ENCODE measurements at regions not wholly inside any gene's neighbourhood (a gene's known extent, or its start where the extent isn't known, plus 50 kb on each side); places are given as distances from the start of the nearest gene placed in this dataset.

- H3K23ac ChIP-seq (ENCODE audit: low read length), result no peak overlapping the region
- no peak overlapping the region for H2AK5ac ChIP-seq (ENCODE audit: low read length)
- H3K4me2 ChIP-seq (ENCODE audit: low read length), result no peak overlapping the region
- no peak overlapping the region for H3K14ac ChIP-seq (ENCODE audit: low read length)
- H3K4me3 ChIP-seq (ENCODE audit: low read depth, low read length), result no peak overlapping the region
- no peaks in the 10 kb centered on the region for H3K4me1 ChIP-seq (ENCODE audit: control insufficient read depth in 1 of 2, insufficient read depth in 2 of 2, low read length in 2 of 2)
- no peak overlapping the region for H3K4ac ChIP-seq (ENCODE audit: low read depth, low read length)
- H2BK5ac ChIP-seq (ENCODE audit: low read depth, low read length, poor library complexity), result no peak overlapping the region
- no peaks in the 10 kb centered on the region for H3K27me3 ChIP-seq (ENCODE audit: insufficient read depth, low read length)
- H3K79me1 ChIP-seq (ENCODE audit: low read length), result no peaks in the 10 kb centered on the region
- no peak overlapping the region for H2AFZ ChIP-seq (ENCODE audit: insufficient read depth, low read length, poor library complexity)
- H3K79me2 ChIP-seq (ENCODE audit: control insufficient read depth, insufficient read depth, low read length, poor library complexity), result no peaks in the 10 kb centered on the region
- H3K18ac ChIP-seq (ENCODE audit: low read length), result no peak overlapping the region
- WGBS (ENCODE audit: extremely low coverage, insufficient coverage, insufficient read length), result no CpG with 5 or more reads among the region's 6 CpGs
- no peak overlapping the region for H3K9ac ChIP-seq (ENCODE audit: low read length)
- no peak overlapping the region for H2BK120ac ChIP-seq (ENCODE audit: insufficient read depth, low read length, poor library complexity)
- no peaks in the 10 kb centered on the region for H3K9me3 ChIP-seq (ENCODE audit: insufficient read depth, low read depth, low read length)
- no peak overlapping the region for H4K12ac ChIP-seq (ENCODE audit: low read depth, low read length)
- no peak overlapping the region for H3K27ac ChIP-seq (ENCODE audit: low read depth, low read length)
- no peak overlapping the region for H4K91ac ChIP-seq (ENCODE audit: low read depth, low read length)
- H2BK12ac ChIP-seq (ENCODE audit: low read length), result no peak overlapping the region
- no peak for DNase-seq
- no peak overlapping the region for H4K8ac ChIP-seq (ENCODE audit: low read depth, low read length)
- no peaks in the 10 kb centered on the region for H3K36me3 ChIP-seq (ENCODE audit: control insufficient read depth in 1 of 2, insufficient read depth in 2 of 2, low read length in 2 of 2)
Observed at GRCh38 chrX:94600077-94600476, 926.1 kb downstream of the FAM133A start.

- H3K18ac ChIP-seq (ENCODE audit: low read length), result no peak overlapping the region
- H4K8ac ChIP-seq (ENCODE audit: low read depth, low read length), result no peak overlapping the region
- H3K14ac ChIP-seq (ENCODE audit: low read length), result no peak overlapping the region
- H3K4me1 ChIP-seq (ENCODE audit: control insufficient read depth in 1 of 2, insufficient read depth in 2 of 2, low read length in 2 of 2), result no peaks in the 10 kb centered on the region
- no peak overlapping the region for H2BK5ac ChIP-seq (ENCODE audit: low read depth, low read length, poor library complexity)
- no peak overlapping the region for H2BK120ac ChIP-seq (ENCODE audit: insufficient read depth, low read length, poor library complexity)
- H3K36me3 ChIP-seq (ENCODE audit: control insufficient read depth in 1 of 2, insufficient read depth in 2 of 2, low read length in 2 of 2), result no peaks in the 10 kb centered on the region
- no peak overlapping the region for H4K91ac ChIP-seq (ENCODE audit: low read depth, low read length)
- no peak overlapping the region for H3K27ac ChIP-seq (ENCODE audit: low read depth, low read length)
- no CpG with 5 or more reads among the region's 2 CpGs for WGBS (ENCODE audit: extremely low coverage, insufficient coverage, insufficient read length)
- H3K27me3 ChIP-seq (ENCODE audit: insufficient read depth, low read length), result no peaks in the 10 kb centered on the region
- H2BK12ac ChIP-seq (ENCODE audit: low read length), result no peak overlapping the region
- H3K9me3 ChIP-seq (ENCODE audit: insufficient read depth, low read depth, low read length), result no peaks in the 10 kb centered on the region
- no peak overlapping the region for H3K4me3 ChIP-seq (ENCODE audit: low read depth, low read length)
- no peak overlapping the region for H3K23ac ChIP-seq (ENCODE audit: low read length)
- no peak overlapping the region for H3K4me2 ChIP-seq (ENCODE audit: low read length)
- no peak overlapping the region for H2AFZ ChIP-seq (ENCODE audit: insufficient read depth, low read length, poor library complexity)
- no peak overlapping the region for H3K4ac ChIP-seq (ENCODE audit: low read depth, low read length)
- H2AK5ac ChIP-seq (ENCODE audit: low read length), result no peak overlapping the region
- peaks cover 1% of the 10 kb centered on the region for H3K79me1 ChIP-seq (ENCODE audit: low read length)
- no peak overlapping the region for H4K12ac ChIP-seq (ENCODE audit: low read depth, low read length)
- DNase-seq, result no peak
- H3K9ac ChIP-seq (ENCODE audit: low read length), result no peak overlapping the region
- no peaks in the 10 kb centered on the region for H3K79me2 ChIP-seq (ENCODE audit: control insufficient read depth, insufficient read depth, low read length, poor library complexity)
Observed at GRCh38 chrX:94612140-94612539, 938.1 kb downstream of the FAM133A start.

GRCh38 chrX:94633237-94633636 lies 959.2 kb downstream of the FAM133A start:
- Histone ChIP-seq H3K14ac (ENCODE audit: low read length) (no peak overlapping the region), H3K79me2 (ENCODE audit: control insufficient read depth, insufficient read depth, low read length, poor library complexity) (no peaks in the 10 kb centered on the region), H2BK5ac (ENCODE audit: low read depth, low read length, poor library complexity) (no peak overlapping the region), H3K27ac (ENCODE audit: low read depth, low read length) (no peak overlapping the region), H3K4me2 (ENCODE audit: low read length) (no peak overlapping the region), H4K8ac (ENCODE audit: low read depth, low read length) (no peak overlapping the region), H2AK5ac (ENCODE audit: low read length) (no peak overlapping the region), H3K4me1 (ENCODE audit: control insufficient read depth in 1 of 2, insufficient read depth in 2 of 2, low read length in 2 of 2) (no peaks in the 10 kb centered on the region), H3K4me3 (ENCODE audit: low read depth, low read length) (no peak overlapping the region), H2BK12ac (ENCODE audit: low read length) (no peak overlapping the region), H4K91ac (ENCODE audit: low read depth, low read length) (no peak overlapping the region), H3K9ac (ENCODE audit: low read length) (no peak overlapping the region), H3K9me3 (ENCODE audit: insufficient read depth, low read depth, low read length) (peaks cover 3% of the 10 kb centered on the region), H2AFZ (ENCODE audit: insufficient read depth, low read length, poor library complexity) (no peak overlapping the region), H4K12ac (ENCODE audit: low read depth, low read length) (no peak overlapping the region), H3K36me3 (ENCODE audit: control insufficient read depth in 1 of 2, insufficient read depth in 2 of 2, low read length in 2 of 2) (peaks cover 0 to 3% of the 10 kb centered on the region in 2 experiments), H3K79me1 (ENCODE audit: low read length) (no peaks in the 10 kb centered on the region), H2BK120ac (ENCODE audit: insufficient read depth, low read length, poor library complexity) (no peak overlapping the region), H3K4ac (ENCODE audit: low read depth, low read length) (no peak overlapping the region), H3K23ac (ENCODE audit: low read length) (no peak overlapping the region), H3K27me3 (ENCODE audit: insufficient read depth, low read length) (no peaks in the 10 kb centered on the region), H3K18ac (ENCODE audit: low read length) (no peak overlapping the region)
- no peak for DNase-seq

GRCh38 chrX:94635003-94635402 lies 961.0 kb downstream of the FAM133A start:
- Histone ChIP-seq H3K27ac (ENCODE audit: low read depth, low read length) (no peak overlapping the region), H3K4me2 (ENCODE audit: low read length) (no peak overlapping the region), H3K27me3 (ENCODE audit: insufficient read depth, low read length) (no peaks in the 10 kb centered on the region), H3K18ac (ENCODE audit: low read length) (no peak overlapping the region), H3K14ac (ENCODE audit: low read length) (no peak overlapping the region), H4K12ac (ENCODE audit: low read depth, low read length) (no peak overlapping the region), H3K4me3 (ENCODE audit: low read depth, low read length) (no peak overlapping the region), H2BK12ac (ENCODE audit: low read length) (no peak overlapping the region), H2BK5ac (ENCODE audit: low read depth, low read length, poor library complexity) (no peak overlapping the region), H3K23ac (ENCODE audit: low read length) (no peak overlapping the region), H3K9ac (ENCODE audit: low read length) (no peak overlapping the region), H3K36me3 (ENCODE audit: control insufficient read depth in 1 of 2, insufficient read depth in 2 of 2, low read length in 2 of 2) (peaks cover 0 to 3% of the 10 kb centered on the region in 2 experiments), H2AFZ (ENCODE audit: insufficient read depth, low read length, poor library complexity) (no peak overlapping the region), H4K91ac (ENCODE audit: low read depth, low read length) (no peak overlapping the region), H3K79me2 (ENCODE audit: control insufficient read depth, insufficient read depth, low read length, poor library complexity) (no peaks in the 10 kb centered on the region), H3K9me3 (ENCODE audit: insufficient read depth, low read depth, low read length) (peaks cover 3% of the 10 kb centered on the region), H3K4ac (ENCODE audit: low read depth, low read length) (no peak overlapping the region), H4K8ac (ENCODE audit: low read depth, low read length) (no peak overlapping the region), H2AK5ac (ENCODE audit: low read length) (no peak overlapping the region), H3K79me1 (ENCODE audit: low read length) (no peaks in the 10 kb centered on the region), H3K4me1 (ENCODE audit: control insufficient read depth in 1 of 2, insufficient read depth in 2 of 2, low read length in 2 of 2) (no peaks in the 10 kb centered on the region), H2BK120ac (ENCODE audit: insufficient read depth, low read length, poor library complexity) (no peak overlapping the region)
- WGBS (ENCODE audit: extremely low coverage, insufficient coverage, insufficient read length), result no CpG with 5 or more reads among the region's 3 CpGs
- DNase-seq, result no peak

Measured in trophoblast cell (in vitro differentiated cells and primary cell).